ENCODE measurements at regions not wholly inside any gene's neighbourhood (a gene's known extent, or its start where the extent isn't known, plus 50 kb on each side); places are given as distances from the start of the nearest gene placed in this dataset.
"Not testable (repeated sequence)": the region's sequence is repeated elsewhere in the genome, so short reads cannot be mapped to it uniquely, and the experiment has no call there.

- DNase-seq (ENCODE audit: low read depth in 2 of 3, low spot score in 1 of 3): not testable (repeated sequence)
Measured at GRCh38 chr2:111526041-111526639, 357.9 kb downstream of the ANAPC1 start.

GRCh38 chr2:111527707-111528400 lies 356.1 kb downstream of the ANAPC1 start:
- not testable (repeated sequence) for DNase-seq (ENCODE audit: low read depth in 2 of 3, low spot score in 1 of 3)

DNA sequence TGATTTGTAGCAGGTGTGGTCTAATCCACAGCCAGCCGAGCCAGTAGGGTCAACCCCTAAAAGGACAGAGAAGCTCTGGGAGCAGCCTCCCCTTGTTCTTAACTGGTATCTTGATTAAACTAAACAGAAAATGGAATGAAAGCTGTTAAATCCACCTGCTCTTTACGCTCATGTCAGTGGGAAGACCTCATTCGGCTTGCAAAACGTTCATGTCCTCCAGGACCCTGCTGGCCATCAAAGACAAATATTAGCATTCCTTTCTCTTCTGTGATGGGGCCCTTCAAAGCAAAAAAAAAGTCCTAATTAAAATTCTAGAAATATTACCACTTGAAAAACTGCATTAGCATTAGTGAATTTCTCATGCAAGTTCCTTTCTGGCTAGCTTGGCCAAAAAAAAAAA lies 355.0 kb downstream of the ANAPC1 start:
- DNase-seq (ENCODE audit: low read depth in 2 of 3, low spot score in 1 of 3): not testable (repeated sequence)

- DNase-seq (ENCODE audit: low read depth in 2 of 3, low spot score in 1 of 3): not testable (repeated sequence)
Measured at GRCh38 chr2:111530239-111530965, 353.6 kb downstream of the ANAPC1 start.

DNA sequence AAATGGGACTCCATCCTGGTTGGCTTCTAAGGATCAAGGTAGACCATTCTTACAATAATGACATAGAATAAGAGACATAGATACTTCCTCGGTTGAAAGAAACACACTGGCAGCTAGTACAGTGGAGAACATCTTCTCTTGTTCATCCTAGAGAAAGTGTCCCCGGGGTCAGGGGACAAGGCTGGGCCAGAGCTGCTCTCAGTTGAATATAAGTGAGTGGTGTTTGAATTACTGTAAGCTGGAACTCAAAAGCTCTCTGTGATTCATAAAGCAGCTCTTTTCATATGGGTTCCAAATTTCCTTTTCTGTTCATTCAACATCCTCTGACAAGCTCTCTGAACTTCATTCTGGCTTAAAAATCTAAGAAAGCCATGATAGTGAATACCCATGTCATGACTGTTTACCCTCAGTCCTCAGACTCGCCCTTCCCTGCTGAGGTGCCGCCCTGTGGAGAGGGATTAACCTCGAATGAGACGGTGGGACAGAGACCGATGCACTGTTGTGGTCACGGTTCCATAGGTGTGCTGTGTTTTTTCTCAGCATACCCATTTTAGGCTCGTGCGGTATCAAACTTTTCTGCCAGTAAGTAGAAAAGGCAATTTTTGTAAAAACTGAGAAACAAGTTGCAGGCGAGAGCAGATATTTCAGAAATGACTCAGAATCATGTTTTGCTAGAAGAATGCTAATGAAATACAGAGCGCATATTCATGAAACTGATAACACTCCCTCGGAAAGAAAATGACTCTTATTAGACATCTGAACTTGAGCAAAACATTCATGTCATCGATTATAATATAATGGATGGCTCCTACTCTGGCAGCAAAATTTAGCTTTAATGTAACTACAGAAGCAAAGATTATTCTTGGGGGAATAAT lies 351.1 kb downstream of the ANAPC1 start:
- DNase-seq (ENCODE audit: low read depth in 2 of 3, low spot score in 1 of 3): not testable (repeated sequence)

- not testable (repeated sequence) for DNase-seq (ENCODE audit: low read depth in 2 of 3, low spot score in 1 of 3)
Measured at GRCh38 chr2:111533557-111534247, 350.3 kb downstream of the ANAPC1 start.

- DNase-seq (ENCODE audit: low read depth in 2 of 3, low spot score in 1 of 3): no peak
Measured at GRCh38 chr2:111534910-111535352, 349.1 kb downstream of the ANAPC1 start.

DNA sequence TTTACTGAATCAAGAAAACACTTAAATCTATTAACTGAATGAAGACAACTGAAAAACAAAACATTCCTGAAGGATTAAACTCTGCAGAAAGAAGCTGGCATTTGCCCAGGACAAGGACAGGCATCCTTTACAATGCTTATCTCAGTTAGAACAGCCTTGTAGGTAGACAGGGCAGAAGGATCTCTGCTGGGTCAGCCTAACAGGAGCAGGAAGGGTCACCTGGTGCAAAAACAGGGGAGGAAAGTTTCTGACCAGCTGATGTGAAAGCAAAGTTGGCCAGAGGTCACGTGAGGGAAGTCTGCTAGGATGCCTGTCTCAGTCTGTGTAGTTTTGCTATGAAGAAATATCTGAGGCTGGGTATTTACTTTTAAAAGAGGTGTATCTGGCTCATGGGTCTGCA lies 348.6 kb downstream of the ANAPC1 start:
- no peak for DNase-seq (ENCODE audit: low read depth in 2 of 3, low spot score in 1 of 3)

- DNase-seq (ENCODE audit: low read depth in 2 of 3, low spot score in 1 of 3): no peak
Measured at GRCh38 chr2:111537078-111537655, 346.8 kb downstream of the ANAPC1 start.

DNA sequence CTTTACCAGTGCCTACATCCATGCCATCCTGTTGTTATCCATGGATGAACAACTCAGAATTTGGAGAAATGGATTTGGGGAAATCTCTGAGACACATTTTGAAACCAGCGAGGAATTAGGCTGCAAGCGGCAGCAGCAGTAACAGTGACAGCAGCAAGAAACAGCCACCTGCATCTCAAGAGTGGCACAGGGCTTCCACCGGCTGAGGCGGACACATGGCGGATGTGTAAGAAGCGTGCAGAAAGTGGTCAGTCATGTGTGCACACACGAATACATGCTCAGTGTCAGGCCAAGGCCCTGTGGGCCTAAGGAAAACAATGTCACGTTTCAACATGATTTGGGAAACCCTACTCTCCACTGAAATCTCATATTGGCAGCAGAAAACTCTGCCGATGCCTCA lies 344.0 kb downstream of the ANAPC1 start:
- not testable (repeated sequence) for DNase-seq (ENCODE audit: low read depth in 2 of 3, low spot score in 1 of 3)

DNA sequence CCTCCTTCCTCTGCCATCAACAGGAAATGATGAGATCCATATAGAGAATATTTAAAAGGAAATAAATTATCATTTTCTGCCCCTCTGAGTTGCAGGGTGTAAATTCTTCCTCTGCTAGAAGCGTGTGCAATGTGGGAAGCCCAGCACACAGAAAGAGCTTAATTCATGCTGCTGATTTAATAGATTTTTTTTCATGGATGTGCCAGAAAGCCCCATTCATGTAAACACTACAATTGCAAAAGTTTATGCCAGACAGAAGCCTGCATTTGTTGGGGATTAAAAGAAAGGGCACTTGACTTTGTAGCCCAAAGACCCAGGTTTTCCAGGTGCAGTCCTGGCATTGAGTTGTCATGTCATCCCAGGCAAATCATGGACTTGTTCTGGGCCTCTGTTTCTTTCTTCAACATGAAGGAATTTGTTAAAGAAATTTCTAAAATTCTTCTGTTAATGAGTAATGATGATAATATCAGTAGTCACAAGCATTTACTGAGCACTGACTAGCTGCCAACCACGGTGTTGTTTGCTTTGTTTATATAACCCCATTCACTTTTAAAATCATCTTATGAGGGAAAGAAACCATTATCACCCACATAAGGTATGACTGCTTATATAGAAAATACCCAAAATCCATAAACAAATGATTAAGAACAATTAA lies 341.7 kb downstream of the ANAPC1 start:
- DNase-seq (ENCODE audit: low read depth in 2 of 3, low spot score in 1 of 3): not testable (repeated sequence)

GRCh38 chr2:111544006-111544405 lies 340.0 kb downstream of the ANAPC1 start:
- not testable (repeated sequence) for DNase-seq (ENCODE audit: low read depth in 2 of 3, low spot score in 1 of 3)

GRCh38 chr2:111545723-111546431 lies 338.1 kb downstream of the ANAPC1 start:
- DNase-seq (ENCODE audit: low read depth in 2 of 3, low spot score in 1 of 3): not testable (repeated sequence)

DNA sequence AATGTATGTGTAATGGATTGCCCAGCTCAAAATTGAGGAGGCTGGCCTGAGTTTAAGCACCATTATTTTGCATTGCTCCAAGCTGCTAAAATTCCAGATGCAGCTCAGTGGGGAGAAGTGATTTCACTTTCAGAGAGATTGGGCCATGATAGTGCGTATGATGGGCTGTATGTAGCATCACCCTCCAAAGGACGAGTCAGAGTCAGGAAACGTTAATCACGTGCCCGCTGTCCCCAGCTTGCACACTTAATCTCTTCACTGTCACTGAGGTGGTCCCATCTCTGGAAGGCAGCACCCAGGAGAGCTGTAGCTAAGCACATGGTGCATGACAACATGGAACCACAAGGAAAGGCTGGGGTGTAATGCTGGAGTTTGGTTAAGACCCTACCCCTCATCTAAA lies 337.4 kb downstream of the ANAPC1 start:
- DNase-seq (ENCODE audit: low read depth in 2 of 3, low spot score in 1 of 3): not testable (repeated sequence)

DNA sequence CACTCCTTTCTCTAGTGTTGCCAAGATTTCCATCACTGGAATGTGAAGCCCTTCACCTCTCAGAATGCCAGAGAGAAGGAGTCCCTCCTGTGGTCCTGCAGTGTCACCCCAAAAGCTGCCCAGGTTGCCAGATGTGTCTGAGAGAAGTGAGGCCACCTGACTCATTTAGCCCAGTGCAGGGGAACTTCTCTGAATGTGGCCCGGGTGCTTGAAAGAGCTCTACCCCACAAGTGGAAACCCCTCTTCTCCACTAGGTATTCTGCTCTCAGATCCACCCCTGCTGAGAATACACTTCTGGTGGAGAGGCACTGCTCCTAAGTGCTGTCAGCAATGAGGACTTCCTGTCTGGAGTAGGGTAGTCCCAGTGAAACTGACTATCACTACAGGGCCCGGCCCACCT lies 334.8 kb downstream of the ANAPC1 start:
- not testable (repeated sequence) for DNase-seq (ENCODE audit: low read depth in 2 of 3, low spot score in 1 of 3)

DNA sequence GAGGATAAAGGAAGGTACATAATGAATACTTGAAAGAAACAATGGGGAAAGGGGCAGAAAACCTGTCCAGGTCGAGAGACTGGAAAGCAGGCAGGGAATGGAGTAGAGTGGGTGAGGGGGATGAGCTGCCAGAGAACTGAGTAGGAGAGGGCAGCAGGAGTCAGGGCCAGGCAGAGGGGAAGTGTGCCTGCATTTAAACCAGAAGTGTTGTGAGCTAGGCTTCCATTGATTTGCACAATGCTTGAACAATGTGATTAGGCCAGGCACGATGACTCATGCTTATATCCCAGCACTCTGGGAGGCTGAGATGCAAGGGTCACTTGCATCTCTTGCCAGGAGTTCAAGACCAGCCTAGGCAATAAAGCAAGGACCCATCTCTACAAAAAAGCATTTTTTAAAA lies 332.6 kb downstream of the ANAPC1 start:
- not testable (repeated sequence) for DNase-seq (ENCODE audit: low read depth in 2 of 3, low spot score in 1 of 3)

GRCh38 chr2:111552625-111553024 lies 331.4 kb downstream of the ANAPC1 start:
- not testable (repeated sequence) for DNase-seq (ENCODE audit: low read depth in 2 of 3, low spot score in 1 of 3)

DNA sequence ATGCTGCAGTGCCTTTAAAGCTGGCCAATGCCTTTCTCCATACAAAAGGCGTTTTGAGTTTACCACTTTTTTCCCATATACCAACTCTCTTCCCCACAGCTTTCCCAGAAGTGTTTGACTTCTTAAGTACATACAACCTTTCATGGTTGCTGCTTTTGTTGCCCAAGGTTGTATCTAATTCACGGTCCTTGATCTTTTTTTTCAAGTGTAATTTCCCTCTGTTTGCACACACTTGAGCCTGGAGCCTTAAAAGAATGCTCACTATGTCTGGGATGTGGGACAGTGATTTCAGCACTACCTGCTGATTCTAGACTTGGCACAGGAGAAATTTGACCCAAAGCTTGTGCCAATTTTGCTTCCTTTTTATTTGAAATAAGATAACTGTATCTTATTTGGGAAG lies 324.7 kb downstream of the ANAPC1 start:
- DNase-seq (ENCODE audit: low read depth in 2 of 3, low spot score in 1 of 3): not testable (repeated sequence)

DNA sequence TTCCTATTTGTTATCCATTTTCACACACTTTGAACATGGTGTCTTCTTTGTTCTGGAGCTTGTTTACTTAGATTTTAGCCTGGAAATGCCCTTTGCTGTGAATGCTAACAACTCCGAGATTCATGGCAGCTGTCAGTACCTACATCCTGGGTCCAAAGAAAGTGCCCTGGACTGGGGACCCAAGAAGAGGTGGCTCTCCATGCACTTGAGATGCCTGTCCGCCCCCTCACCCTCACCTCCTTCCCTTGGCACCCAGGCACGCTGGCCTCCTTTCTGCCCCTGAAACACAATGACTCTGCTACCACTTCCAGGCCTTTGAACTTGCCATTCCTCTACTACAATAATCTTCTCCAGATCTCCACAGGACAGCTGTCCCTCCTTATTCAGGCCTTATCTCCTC lies 324.2 kb downstream of the ANAPC1 start:
- not testable (repeated sequence) for DNase-seq (ENCODE audit: low read depth in 2 of 3, low spot score in 1 of 3)

Measured in stimulated activated CD4-positive, alpha-beta T cell treated with anti-CD3 and anti-CD28 coated beads, Interleukin-12 subunit alpha, Interleukin-12 subunit beta, amount 100 ng/mL, for 48 hours (primary cell).